Glutamatergic neuron (in vitro differentiated cells): ENCODE measurements at regions not wholly inside any gene's neighbourhood (a gene's known extent, or its start where the extent isn't known, plus 50 kb on each side); places are given as distances from the start of the nearest gene placed in this dataset.

Experiments
- DNase-seq: peaks from one replicate; pipeline ENCODE4 v3.0.0; 2022
- H3K27ac Mint-ChIP-seq: one replicate; pipeline ENCODE4 v1.8.0; 2020; ENCODE audit warnings: mild to moderate bottlenecking, mixed read lengths, inconsistent platforms; ENCODE audit not compliant: unreplicated experiment
- H3K27me3 Mint-ChIP-seq: one replicate; pipeline ENCODE4 v1.8.0; 2020; ENCODE audit warnings: mild to moderate bottlenecking, moderate library complexity, mixed read lengths, inconsistent platforms; ENCODE audit not compliant: unreplicated experiment
- H3K36me3 Mint-ChIP-seq: one replicate; pipeline ENCODE4 v1.8.0; 2020; ENCODE audit warnings: mild to moderate bottlenecking, mixed read lengths, inconsistent platforms; ENCODE audit not compliant: unreplicated experiment
- H3K4me1 Mint-ChIP-seq: one replicate; pipeline ENCODE4 v1.8.0; 2020; ENCODE audit warnings: mild to moderate bottlenecking, low read depth, mixed read lengths, inconsistent platforms; ENCODE audit not compliant: unreplicated experiment
- H3K4me3 Mint-ChIP-seq: one replicate; pipeline ENCODE4 v1.8.0; 2020; ENCODE audit warnings: mild to moderate bottlenecking, mixed read lengths, inconsistent platforms; ENCODE audit not compliant: unreplicated experiment
- H3K9me3 Mint-ChIP-seq: one replicate; pipeline ENCODE4 v1.8.0; 2020; ENCODE audit warnings: mild to moderate bottlenecking, moderate library complexity, mixed read lengths, inconsistent platforms; ENCODE audit not compliant: unreplicated experiment
- CTCF ChIP-seq: fragments of 200-600 bp; sonication (generic); IDR thresholded peaks from one replicate; pipeline ENCODE4 v1.5.0; 2021; ENCODE audit not compliant: partially characterized antibody, unreplicated experiment

- peaks cover 28% of the 10 kb centered on the region for H3K4me1 Mint-ChIP-seq
- H3K27ac Mint-ChIP-seq: peak overlapping the region; percentile 88
- H3K9me3 Mint-ChIP-seq: no peaks in the 10 kb centered on the region
- no peaks in the 10 kb centered on the region for H3K36me3 Mint-ChIP-seq
- DNase-seq: no peak
- no peak overlapping the region for H3K4me3 Mint-ChIP-seq
- H3K27me3 Mint-ChIP-seq: peaks cover 2% of the 10 kb centered on the region
- no peak for TF ChIP-seq CTCF
These were observed 54.8 kb upstream of the ADPGK start for GRCh38 chr15:72838311-72838731.

GRCh38 chr15:72836676-72837330 is 53.2 kb upstream of the ADPGK start:
- H3K4me1 Mint-ChIP-seq: peaks cover 36% of the 10 kb centered on the region
- no peak for TF ChIP-seq CTCF
- no peak overlapping the region for H3K4me3 Mint-ChIP-seq
- DNase-seq: no peak
- H3K36me3 Mint-ChIP-seq: no peaks in the 10 kb centered on the region
- H3K27ac Mint-ChIP-seq: peak overlapping the region; percentile 76
- H3K9me3 Mint-ChIP-seq: no peaks in the 10 kb centered on the region
- H3K27me3 Mint-ChIP-seq: peaks cover 2% of the 10 kb centered on the region

GRCh38 chr15:72835294-72835890 is 51.8 kb upstream of the ADPGK start:
- peak; percentile 42 for DNase-seq

GRCh38 chr15:72833561-72833960 is 50.0 kb upstream of the ADPGK start:
- TF ChIP-seq CTCF: no peak
- Mint-ChIP-seq H3K27me3 (peaks cover 2% of the 10 kb centered on the region), H3K4me1 (peaks cover 29% of the 10 kb centered on the region), H3K9me3 (peaks cover 2% of the 10 kb centered on the region), H3K36me3 (no peaks in the 10 kb centered on the region), H3K4me3 (no peak overlapping the region), H3K27ac (peak overlapping the region; percentile 9)
- no peak for DNase-seq

More at GRCh38 chr15:72835294-72835890, 51.8 kb upstream of the ADPGK start:
- Mint-ChIP-seq H3K36me3 (no peaks in the 10 kb centered on the region), H3K4me3 (peak overlapping the region; percentile 7), H3K4me1 (peaks cover 36% of the 10 kb centered on the region), H3K27ac (peak overlapping the region; percentile 92), H3K27me3 (peaks cover 2% of the 10 kb centered on the region), H3K9me3 (peaks cover 2% of the 10 kb centered on the region)
- peak; percentile 34 for TF ChIP-seq CTCF
